Hypothalamus (tissue), 51 donors: ENCODE measurements at regions not wholly inside any gene's neighbourhood (a gene's known extent, or its start where the extent isn't known, plus 50 kb on each side); places are given as distances from the start of the nearest gene placed in this dataset.
A peak's percentile ranks its signal among the peaks of the same experiment; 100 is the strongest.

Source experiments
- DNase-seq, 51 donors: peaks; one replicate each; lab custom pipeline; 2025; lab: John Stamatoyannopoulos, UW

- no peak for DNase-seq
Measured at GRCh38 chr5:135130261-135131215, 96.5 kb upstream of the PITX1 start.

GRCh38 chr5:135129307-135129706 lies 95.3 kb upstream of the PITX1 start:
- DNase-seq: no peak

- no peak for DNase-seq
Measured at GRCh38 chr5:135128361-135128760, 94.3 kb upstream of the PITX1 start.

GRCh38 chr5:135127439-135128240 lies 93.6 kb upstream of the PITX1 start:
- DNase-seq: no peak

- DNase-seq: no peak
Measured at GRCh38 chr5:135126688-135127438, 92.8 kb upstream of the PITX1 start.

DNA sequence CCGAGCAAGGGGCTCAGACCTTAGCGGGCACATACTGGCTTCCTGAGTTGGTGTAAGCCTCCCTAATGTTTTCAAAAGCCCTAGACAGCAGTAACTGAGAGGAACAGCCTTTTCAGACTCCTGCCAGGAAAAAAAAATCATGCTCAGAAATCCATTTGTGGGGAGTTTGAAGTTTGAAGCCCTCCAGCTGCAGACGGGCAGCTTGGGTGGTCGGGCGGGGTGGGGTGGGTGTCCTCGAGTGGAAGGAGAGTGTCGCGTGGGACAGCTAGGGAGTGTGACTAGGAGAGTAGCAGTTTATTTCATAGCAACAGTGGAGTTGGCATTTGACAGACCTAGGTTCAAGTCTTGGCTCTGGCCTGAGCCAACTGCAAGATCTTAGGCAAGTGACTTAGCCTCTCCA lies 90.7 kb upstream of the PITX1 start:
- DNase-seq: no peak

GRCh38 chr5:135124128-135124527 lies 90.1 kb upstream of the PITX1 start:
- no peak for DNase-seq

DNA sequence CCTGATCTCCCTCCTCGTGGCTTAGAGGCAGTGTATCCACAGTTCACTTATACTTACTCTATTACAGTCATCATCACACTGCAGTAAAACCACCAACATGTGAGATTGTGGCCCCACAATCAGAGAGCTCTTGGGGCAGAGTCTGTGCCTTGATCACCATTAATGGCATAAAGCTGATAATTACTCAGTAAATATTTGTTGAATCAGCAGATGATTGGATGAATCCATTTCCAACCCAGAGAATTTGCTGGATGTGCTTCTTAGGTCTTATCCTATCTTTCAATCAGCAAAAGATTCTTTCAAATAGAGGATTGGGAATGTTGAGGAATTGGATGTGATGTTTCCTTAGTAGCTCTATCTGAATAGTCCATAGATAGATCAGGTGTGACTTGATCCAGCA lies 88.8 kb upstream of the PITX1 start:
- DNase-seq: no peak

DNA sequence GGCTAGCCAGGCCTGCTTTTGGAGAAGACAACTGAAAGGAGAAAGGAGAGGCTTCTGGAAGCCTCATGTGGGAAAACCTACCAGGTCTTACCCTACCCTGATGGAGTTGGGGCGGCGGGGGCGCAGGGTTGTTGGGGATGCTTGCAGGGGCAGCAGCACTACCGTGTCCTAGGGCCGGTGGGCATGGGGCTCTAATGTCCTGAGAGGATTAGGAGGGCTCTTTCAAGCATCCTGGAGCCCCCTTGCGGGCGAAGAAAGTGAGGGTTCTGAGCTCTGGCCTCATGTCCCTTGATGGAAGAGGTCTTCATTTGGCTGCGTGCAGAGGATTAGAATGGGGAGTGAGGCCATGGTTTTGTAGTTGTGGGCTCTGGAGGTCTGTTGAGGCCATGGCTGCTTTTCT lies 86.9 kb upstream of the PITX1 start:
- DNase-seq: no peak

- no peak for DNase-seq
Measured at GRCh38 chr5:135119481-135119880, 85.5 kb upstream of the PITX1 start.

DNA sequence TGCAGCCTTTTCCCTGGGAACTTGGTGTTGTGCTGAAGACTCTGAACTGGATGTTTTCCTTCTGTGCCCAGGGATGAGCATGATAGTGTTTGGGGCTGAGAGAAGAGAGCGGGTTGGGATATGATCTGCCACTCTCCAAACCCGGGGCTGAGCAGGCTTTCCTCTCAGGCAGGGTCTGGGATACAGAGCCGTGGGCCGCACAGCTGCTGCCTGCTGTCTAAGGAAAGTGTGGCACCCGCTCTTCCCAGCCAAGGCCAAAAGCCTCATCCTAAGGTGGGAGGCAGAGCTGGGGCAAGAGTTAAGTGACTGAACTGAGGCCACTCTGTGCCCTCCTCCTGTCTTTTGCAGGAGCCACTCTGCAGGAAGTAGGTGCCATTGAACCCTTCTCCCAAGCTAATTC lies 83.6 kb upstream of the PITX1 start:
- no peak for DNase-seq

GRCh38 chr5:135116160-135116561 lies 82.1 kb upstream of the PITX1 start:
- DNase-seq: peak in 12 of 51 donors; percentile 2 to 37 (median 6)

- no peak for DNase-seq
Measured at GRCh38 chr5:135115591-135115990, 81.6 kb upstream of the PITX1 start.

DNA sequence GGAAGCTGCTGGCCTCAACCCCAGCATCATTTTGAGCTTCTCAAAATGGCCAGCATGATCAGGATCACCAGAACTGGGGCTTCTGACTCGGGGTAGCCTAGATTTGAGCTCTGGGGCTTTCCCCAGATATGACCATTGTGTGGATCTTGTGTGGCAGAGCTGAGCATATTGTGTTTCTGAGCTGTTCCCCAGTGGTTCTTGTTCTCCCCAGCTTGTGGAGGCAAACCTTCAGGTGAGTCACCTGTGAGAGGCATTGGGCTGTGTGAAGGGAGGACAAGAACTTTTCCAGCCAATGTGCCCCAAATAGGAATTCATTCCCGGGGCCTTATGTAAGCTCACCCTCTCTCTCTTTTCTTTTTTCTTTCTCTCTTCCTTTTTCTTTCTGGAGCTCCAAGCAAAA lies 80.7 kb upstream of the PITX1 start:
- no peak for DNase-seq

DNA sequence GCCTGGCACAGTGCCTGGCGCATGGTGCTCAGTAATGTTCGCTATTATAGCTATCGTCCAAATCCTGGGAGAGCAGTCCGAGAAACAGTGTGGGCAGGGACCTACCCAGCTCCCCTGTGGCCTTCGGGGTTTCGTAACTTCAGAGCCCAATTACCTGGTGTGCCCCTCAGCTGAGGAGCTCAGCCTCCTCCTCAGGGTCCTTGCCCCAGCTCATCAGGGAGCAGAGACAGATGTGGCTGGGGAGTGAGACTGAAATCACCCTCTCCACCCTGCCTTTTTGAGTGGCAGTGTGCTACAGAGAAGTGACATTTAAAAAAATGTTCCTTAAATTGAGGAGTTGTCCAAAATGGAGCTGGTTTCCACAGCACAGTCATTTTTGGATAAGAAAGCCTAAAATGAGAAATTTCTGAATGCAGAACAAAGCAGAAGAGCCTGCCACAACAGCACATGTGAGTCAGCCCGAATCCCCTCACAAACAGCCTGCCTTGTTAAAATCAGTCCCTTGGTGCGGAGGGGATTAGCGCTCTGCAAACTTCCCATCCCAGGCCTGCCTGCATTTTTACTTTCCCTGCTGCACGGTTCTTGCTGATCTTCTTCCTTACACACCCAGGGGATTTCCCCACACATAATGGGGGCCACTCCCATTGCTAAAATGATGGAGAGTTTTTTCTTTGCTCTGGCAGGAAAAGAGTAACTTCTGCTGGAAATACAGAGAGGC lies 78.1 kb upstream of the PITX1 start:
- DNase-seq: no peak

DNA sequence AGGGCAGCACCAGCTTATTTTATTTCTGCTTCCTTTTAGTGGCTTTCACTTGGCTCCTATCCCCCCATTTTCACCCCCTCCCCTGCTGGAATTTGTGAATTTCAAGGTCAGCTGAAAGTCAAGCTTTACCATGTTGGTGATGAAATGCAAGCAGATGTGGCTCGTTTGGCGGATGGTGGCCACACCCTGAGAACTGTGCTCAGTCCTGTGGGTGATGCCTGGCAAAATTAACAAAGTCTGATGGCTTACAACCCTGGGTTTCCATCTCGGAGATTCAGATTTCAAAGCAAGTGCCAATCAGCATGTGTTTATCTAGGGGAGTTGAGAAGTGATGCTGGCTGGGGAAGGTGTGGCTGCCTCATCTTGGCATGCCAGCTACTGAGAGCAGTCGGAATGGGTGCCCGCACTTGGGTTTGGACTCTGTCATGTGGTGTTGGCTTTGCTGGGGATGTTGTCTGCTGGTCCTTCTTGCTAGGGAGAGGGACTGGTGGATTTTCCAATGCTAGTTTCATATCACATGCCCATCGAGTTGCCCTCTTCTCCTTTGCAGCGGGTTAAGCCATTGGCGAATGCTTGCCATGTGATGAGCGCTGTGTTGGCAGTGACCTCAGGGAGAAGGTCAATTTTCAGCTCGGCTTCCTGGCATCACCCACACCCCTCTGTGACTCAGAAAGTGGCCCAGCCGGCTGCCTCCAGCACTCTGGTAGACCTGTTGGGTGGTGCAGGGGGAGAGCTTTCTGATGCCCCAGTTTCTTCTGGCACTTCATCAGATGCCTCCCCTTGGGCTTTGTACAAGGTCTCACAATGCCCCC lies 77.0 kb upstream of the PITX1 start:
- no peak for DNase-seq

DNA sequence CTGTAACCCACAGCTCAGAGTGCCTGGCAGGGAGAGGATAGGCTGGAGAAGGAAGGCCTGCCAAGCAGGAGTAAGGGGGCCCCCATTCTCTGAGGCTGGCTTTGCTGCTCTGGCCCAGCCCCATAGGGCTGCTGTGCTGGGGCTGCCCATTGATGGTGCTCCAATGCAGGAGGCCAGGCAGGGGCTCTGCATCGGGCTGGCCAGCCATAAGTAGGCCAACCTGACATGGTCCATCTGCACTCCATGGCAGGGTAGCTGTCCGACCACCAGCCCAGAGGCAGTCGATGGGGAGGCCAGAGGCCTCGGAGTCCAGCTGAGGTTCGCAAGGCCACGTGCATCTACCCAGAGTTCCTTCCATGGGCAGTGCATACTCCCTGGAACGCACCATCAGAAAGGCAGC lies 75.0 kb upstream of the PITX1 start:
- DNase-seq: no peak

GRCh38 chr5:135108569-135108968 lies 74.5 kb upstream of the PITX1 start:
- DNase-seq: no peak

- no peak for DNase-seq
Measured at GRCh38 chr5:135107986-135108385, 74.0 kb upstream of the PITX1 start.
